Right cardiac atrium (tissue), 5 donors: ENCODE measurements at regions not wholly inside any gene's neighbourhood (a gene's known extent, or its start where the extent isn't known, plus 50 kb on each side); places are given as distances from the start of the nearest gene placed in this dataset.

Source experiments
- ATAC-seq, 2 donors: fragments of 200-7000 bp; cut with Tn5 transposase; one replicate each; pipeline versions ENCODE4 v1.8.0 to v1.9.1; 2020; ENCODE audit warnings: moderate library complexity in 2 of 2, mild to moderate bottlenecking in 1 of 2
- DNase-seq, 3 donors: peaks; one replicate each; pipeline ENCODE4 v3.0.0-alpha.2; 2020
- H3K27ac ChIP-seq: one replicate; pipeline ENCODE4 v1.5.1; 2013; ENCODE audit warnings: mild to moderate bottlenecking, low read length, control low read depth, moderate library complexity
- H3K27me3 ChIP-seq: one replicate; pipeline ENCODE4 v1.6.1; 2013; ENCODE audit not compliant: control insufficient read depth, insufficient read depth
- H3K4me1 ChIP-seq: one replicate; pipeline ENCODE4 v1.6.1; 2013; ENCODE audit warnings: low read length; ENCODE audit not compliant: control insufficient read depth, insufficient read depth
- H3K4me3 ChIP-seq: one replicate; pipeline ENCODE4 v1.5.1; 2013; ENCODE audit warnings: low read length, control low read depth
- H3K9me3 ChIP-seq: one replicate; pipeline ENCODE4 v1.6.1; 2013; ENCODE audit warnings: low read length; ENCODE audit not compliant: control insufficient read depth
- WGBS: extraction: QIAGEN DNeasy Blood & Tissue Kit; methylation state at CpG from one replicate; pipeline ENCODE4 v1.1.7; 2013; 5-methylcytosine and 5-hydroxymethylcytosine counted together
- intact Hi-C, 4 donors: fragments of 100-400 bp; cut with DNase I; formaldehyde crosslinking; loops; one replicate each; pipeline versions ENCODE4 v1.11.0 to v1.14.0; 2022 to 2023
- donor health status: healthy with polysubstance abuse.
- donor health status: DM: no; HTN: yes; CAD: no.
- donor health status: DM: no; HTN: no; CAD: no.
- donor health status: DM: no; HTN: yes; CAD: no; lungs with severe emphysema.
- donor health status: DM: yes; HTN: yes; CAD: no.

DNA sequence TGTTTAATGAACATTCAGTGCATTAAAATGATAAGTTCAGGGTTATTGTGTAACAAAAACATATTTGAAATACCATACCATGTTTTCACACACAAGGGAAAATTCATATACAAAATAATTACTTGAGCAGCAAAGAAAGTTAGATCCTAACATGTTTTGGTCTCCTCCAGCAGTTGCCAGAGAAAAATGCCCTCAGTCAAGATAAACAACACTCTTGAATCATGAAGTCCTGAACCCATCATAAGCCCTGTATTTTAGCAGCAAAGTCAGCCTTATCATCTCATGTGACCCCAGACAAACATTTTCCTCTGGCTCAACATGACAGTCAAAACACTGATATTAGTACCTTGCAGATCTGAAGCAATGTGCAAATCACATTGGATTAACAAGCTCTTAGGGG, 1541.1 kb upstream of the WWC1 start:
- H3K9me3 ChIP-seq = no peaks in the 10 kb centered on the region
- ATAC-seq = no peak
- no peaks in the 10 kb centered on the region for H3K4me1 ChIP-seq
- H3K4me3 ChIP-seq = no peak overlapping the region
- no peak overlapping the region for H3K27ac ChIP-seq
- H3K27me3 ChIP-seq = no peaks in the 10 kb centered on the region
- intact Hi-C loops = no loop called here
- DNase-seq = no peak

DNA sequence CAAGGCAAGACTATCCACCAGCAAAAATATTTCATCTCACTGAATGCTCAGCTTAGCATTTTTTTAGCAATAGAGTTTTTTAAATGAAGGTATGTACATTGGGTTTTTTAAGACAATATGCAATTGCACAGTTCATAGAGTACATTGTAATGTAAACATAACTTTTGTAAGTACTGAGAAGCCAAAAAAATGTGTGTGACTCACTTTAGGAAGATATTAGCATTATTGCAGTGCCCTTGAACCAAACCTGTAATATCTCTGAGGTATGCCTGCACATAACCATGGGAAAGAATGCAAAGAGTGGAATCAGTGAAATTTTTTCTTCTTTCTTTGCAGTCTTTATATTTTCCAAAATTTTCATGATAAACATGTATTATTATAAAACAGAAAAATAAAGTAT, 1533.3 kb upstream of the WWC1 start:
- H3K27me3 ChIP-seq = no peaks in the 10 kb centered on the region
- no peak overlapping the region for H3K27ac ChIP-seq
- H3K4me1 ChIP-seq = no peaks in the 10 kb centered on the region
- H3K4me3 ChIP-seq = no peak overlapping the region
- intact Hi-C loops = no loop called here
- H3K9me3 ChIP-seq = no peaks in the 10 kb centered on the region
- DNase-seq (no peak), ATAC-seq (no peak)

DNA sequence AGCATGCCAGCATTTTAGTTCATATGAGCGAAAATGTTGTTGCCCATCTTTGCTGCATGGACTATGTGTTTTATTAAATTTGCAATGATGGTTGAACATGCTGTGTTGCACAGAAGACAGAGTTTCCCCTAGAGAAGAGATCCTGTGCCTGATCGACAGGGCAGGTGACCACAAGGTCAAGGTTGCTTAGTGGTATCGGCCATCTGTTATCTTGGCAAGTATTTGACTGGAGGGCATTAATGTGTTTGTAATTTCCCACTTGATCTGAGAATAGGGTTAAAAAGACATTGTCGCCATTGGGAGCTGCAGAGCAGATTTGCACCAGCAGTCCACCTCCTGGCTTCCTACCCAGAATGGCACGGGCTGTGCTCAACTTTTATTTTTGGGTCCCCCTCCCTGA, 1523.6 kb upstream of the WWC1 start:
- Histone ChIP-seq H3K4me3 (no peak overlapping the region), H3K27ac (no peak overlapping the region), H3K4me1 (no peaks in the 10 kb centered on the region), H3K27me3 (no peaks in the 10 kb centered on the region), H3K9me3 (no peaks in the 10 kb centered on the region)
- intact Hi-C loops = no loop called here
- DNase-seq (no peak), ATAC-seq (no peak)
- 82% methylated on average over 5 of the region's 5 CpGs for WGBS

DNA sequence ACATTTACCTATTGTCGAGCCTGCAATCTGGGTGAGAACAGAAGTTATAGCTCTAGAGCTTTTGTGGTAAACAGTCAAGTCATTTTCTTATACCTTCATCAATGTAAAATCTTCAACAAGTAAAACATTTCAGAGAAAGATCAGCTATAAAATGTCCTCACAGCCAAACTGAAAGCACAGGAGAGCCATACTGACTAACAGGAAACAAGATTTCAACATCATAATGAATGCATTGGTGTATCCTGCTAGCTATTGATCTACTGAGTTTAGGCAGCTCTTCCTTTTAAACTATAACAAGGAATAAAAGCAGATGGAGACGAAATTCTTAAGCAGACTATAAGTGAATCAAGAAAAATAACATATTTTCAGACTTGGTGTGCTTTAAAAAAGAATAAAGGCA, 1522.9 kb upstream of the WWC1 start:
- ATAC-seq (no peak), DNase-seq (no peak)
- WGBS = 61% methylated on average over 2 of the region's 2 CpGs
- H3K9me3 ChIP-seq = no peaks in the 10 kb centered on the region
- H3K4me3 ChIP-seq = no peak overlapping the region
- H3K4me1 ChIP-seq = no peaks in the 10 kb centered on the region
- intact Hi-C loops = no loop called here
- no peak overlapping the region for H3K27ac ChIP-seq
- no peaks in the 10 kb centered on the region for H3K27me3 ChIP-seq

GRCh38 chr5:166772770-166773169, 1518.7 kb upstream of the WWC1 start:
- no peak overlapping the region for H3K4me3 ChIP-seq
- H3K4me1 ChIP-seq = no peaks in the 10 kb centered on the region
- no peak for ATAC-seq
- no peaks in the 10 kb centered on the region for H3K9me3 ChIP-seq
- no peak overlapping the region for H3K27ac ChIP-seq
- DNase-seq = no peak
- no peaks in the 10 kb centered on the region for H3K27me3 ChIP-seq
- WGBS = 83% methylated on average over 1 of the region's 1 CpG
- intact Hi-C loops = no loop called here

DNA sequence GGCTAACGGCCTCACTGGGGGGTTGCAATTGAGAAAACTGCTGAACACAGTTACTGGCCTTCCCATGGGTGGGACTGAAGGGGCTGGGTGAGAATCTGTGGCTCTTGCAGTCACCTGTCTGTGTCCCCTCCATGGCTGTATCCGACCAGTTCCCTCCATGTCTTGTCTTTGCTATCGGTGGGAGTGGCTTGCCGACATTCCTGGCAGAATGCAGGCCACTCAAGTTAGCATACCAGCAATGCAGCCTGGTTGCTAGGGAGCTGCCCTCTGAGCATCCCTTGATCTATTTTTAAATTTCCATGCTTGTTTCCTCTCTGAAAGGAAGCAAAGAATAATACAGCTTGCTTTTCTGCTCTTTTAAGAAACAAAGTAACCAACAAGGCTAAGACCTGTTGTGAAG, 1509.7 kb upstream of the WWC1 start:
- Histone ChIP-seq H3K4me3 (no peak overlapping the region), H3K27ac (no peak overlapping the region), H3K9me3 (no peaks in the 10 kb centered on the region), H3K4me1 (no peaks in the 10 kb centered on the region), H3K27me3 (no peaks in the 10 kb centered on the region)
- 16% methylated on average over 4 of the region's 4 CpGs for WGBS
- no peak for DNase-seq
- intact Hi-C loops = no loop called here
- no peak for ATAC-seq

DNA sequence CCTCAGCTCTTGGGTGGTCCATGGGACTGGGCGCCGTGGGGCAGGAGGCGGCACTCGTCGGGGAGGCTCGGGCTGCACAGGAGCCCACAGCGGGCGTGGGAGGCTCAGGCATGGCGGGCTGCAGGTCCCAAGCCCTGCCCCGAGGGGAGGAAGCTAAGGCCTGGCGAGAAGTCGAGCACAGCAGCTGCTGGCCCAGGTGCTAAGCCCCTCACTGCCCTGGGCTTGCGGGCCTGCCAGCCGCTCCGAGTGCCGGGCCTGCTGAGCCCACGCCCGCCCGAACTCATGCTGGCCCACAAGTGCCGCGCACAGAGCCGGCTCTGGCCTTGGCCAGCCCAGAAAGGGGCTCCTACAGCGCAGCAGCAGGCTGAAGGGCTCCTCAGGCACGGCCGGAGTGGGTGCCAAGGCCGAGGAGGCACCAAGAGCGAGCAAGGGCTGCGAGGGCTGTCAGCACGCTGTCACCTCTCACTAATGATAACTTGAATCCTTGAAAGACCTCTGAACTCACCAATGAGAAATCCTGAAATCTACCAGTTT, 1506.8 kb upstream of the WWC1 start:
- no peak overlapping the region for H3K27ac ChIP-seq
- no peak overlapping the region for H3K4me3 ChIP-seq
- WGBS = 94% methylated on average over 29 of the region's 29 CpGs
- no peaks in the 10 kb centered on the region for H3K9me3 ChIP-seq
- intact Hi-C loops = no loop called here
- ATAC-seq = no peak
- H3K4me1 ChIP-seq = no peaks in the 10 kb centered on the region
- DNase-seq = no peak
- no peaks in the 10 kb centered on the region for H3K27me3 ChIP-seq

DNA sequence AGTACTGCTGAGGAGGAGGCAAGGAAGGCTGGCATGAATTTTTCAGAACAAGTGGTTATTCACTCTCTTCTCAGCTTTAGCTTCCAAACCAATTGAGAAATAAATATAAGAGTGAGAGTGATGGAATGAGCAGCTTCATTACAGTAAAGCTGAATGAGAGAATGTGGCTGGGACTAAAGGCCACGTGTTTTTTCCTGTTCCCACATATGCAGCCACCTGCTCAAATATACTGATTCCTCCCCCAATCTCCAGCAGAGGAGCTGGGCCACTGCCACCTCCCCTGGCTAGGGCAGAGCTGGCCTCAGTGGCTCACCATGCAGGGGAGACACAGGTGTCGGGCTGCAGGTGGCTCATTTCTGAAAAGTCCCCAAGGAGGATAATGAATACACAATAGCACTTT, 1505.3 kb upstream of the WWC1 start:
- Histone ChIP-seq H3K9me3 (no peaks in the 10 kb centered on the region), H3K27me3 (no peaks in the 10 kb centered on the region), H3K27ac (no peak overlapping the region), H3K4me3 (no peak overlapping the region), H3K4me1 (no peaks in the 10 kb centered on the region)
- intact Hi-C loops = no loop called here
- 85% methylated on average over 2 of the region's 2 CpGs for WGBS
- no peak for ATAC-seq
- DNase-seq = no peak

DNA sequence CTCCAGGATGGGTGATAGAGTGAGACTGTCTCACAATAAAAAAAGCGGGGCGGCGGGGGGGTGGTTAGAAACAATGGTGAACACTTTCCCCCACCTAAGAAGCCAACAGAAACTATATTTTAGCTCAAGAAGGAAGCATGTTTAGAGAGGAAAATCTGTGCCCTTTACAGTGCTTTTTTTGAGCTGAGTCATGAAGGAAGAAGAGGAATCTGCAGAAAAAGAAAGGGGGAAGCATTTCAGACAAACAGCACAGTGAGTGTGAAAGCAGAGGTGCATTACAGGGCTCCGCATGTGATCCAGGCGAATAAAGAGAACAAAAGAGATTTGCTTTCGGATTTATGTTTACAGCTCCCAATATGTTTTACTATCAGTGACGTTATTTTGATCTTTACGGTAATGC, 1504.6 kb upstream of the WWC1 start:
- no peak overlapping the region for H3K4me3 ChIP-seq
- no peak for ATAC-seq
- 89% methylated on average over 8 of the region's 8 CpGs for WGBS

DNA sequence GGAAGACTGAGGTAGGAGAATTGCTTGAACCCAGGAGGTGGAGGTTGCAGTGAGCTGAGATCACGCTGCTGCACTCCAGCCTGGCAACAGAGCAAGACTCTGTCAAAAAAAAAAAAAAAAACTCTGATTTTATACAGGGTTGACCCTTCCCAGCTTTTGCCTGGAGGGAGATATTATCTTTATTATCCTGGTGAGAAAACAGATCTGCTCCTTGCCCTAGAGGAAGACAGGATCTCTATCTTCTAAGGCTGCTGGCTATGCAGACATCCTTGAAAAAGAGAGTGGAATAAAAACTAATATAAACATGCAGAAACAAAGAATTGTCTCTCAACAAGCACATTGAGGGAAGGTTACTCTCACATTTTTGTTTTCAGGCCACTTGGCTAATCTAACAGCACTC, 1503.4 kb upstream of the WWC1 start:
- Histone ChIP-seq H3K27ac (no peak overlapping the region), H3K4me3 (no peak overlapping the region), H3K9me3 (no peaks in the 10 kb centered on the region), H3K4me1 (no peaks in the 10 kb centered on the region), H3K27me3 (no peaks in the 10 kb centered on the region)
- ATAC-seq (no peak), DNase-seq (no peak)
- 67% methylated on average over 1 of the region's 1 CpG for WGBS
- intact Hi-C loops = no loop called here

More for the DNA sequence above, 1504.6 kb upstream of the WWC1 start:
- H3K4me1 ChIP-seq = no peaks in the 10 kb centered on the region
- H3K27ac ChIP-seq = no peak overlapping the region
- H3K9me3 ChIP-seq = no peaks in the 10 kb centered on the region
- DNase-seq = no peak
- no peaks in the 10 kb centered on the region for H3K27me3 ChIP-seq
- intact Hi-C loops = no loop called here

DNA sequence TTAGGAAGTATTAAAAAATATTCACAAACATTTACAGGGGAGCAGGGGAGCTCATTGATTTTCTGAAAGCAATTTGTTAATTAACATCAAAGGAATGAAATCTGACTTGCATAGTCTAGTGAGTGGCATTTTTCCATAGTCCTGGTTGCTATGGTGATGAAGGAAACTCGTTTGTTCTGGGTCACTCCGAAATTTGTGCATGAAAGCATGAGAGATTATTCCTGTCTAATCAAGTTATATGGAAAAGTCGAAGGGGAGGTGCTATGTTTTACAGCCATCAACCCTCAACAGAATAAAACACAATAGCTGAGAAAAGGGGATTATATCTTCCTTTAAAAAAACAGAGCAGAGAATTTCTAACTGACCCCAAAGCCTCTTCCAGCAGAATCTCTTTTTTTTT, 1495.7 kb upstream of the WWC1 start:
- Histone ChIP-seq H3K9me3 (no peaks in the 10 kb centered on the region), H3K4me1 (no peaks in the 10 kb centered on the region), H3K27ac (no peak overlapping the region), H3K27me3 (no peaks in the 10 kb centered on the region), H3K4me3 (no peak overlapping the region)
- ATAC-seq (no peak), DNase-seq (no peak)
- intact Hi-C loops = no loop called here
- WGBS = 42% methylated on average over 3 of the region's 3 CpGs

DNA sequence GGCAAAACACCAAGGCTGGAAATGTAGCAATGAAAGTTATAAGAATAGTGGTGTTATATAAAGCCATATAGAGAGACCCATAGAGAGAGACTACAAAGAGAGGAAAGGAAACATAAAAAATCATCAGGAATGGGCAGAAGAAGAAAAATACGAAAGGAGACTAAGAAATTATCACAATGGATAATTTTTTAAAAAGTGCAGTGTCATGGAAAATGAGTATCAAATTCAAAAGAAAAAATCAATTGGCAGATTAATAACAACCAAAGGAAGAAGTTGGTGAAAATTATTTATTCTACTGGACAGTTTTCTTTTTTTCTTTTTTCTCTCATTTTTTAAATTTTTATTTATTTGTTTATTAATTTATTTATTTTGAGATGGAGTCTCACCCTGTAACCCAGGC, 1488.4 kb upstream of the WWC1 start:
- WGBS = 66% methylated on average over 1 of the region's 1 CpG
- Histone ChIP-seq H3K4me1 (no peaks in the 10 kb centered on the region), H3K4me3 (no peak overlapping the region), H3K9me3 (no peaks in the 10 kb centered on the region), H3K27me3 (no peaks in the 10 kb centered on the region), H3K27ac (no peak overlapping the region)
- ATAC-seq (no peak), DNase-seq (no peak)
- intact Hi-C loops = no loop called here
